ENCODE measurements at regions not wholly inside any gene's neighbourhood (a gene's known extent, or its start where the extent isn't known, plus 50 kb on each side); places are given as distances from the start of the nearest gene placed in this dataset.

- no peak for DNase-seq
Measured at GRCh38 chr13:85068231-85068630, 731.0 kb downstream of the SLITRK6 start.

- no peak for DNase-seq
Measured at GRCh38 chr13:85040215-85040614, 759.0 kb downstream of the SLITRK6 start.

DNA sequence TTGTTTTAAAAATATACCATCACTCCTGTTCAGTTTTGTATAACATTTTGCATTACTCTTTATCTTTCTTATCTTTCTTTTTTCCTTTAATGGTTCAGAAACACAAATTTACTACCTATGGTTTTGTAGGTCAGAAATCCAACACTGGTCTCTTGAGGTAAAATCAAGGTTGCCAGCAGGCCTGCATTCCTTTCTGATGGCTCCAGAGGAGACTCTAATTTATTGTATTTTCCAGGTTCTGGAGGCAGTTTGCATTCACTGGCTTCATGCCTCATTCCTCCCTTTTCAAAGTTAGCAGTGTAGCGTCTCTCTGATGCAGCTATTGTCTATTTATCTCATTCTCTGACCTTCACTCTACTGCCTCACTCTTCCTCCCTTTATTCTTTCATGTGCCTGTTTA, 767.4 kb downstream of the SLITRK6 start:
- DNase-seq = no peak

- DNase-seq = no peak
Measured at GRCh38 chr13:85028035-85028434, 771.2 kb downstream of the SLITRK6 start.

DNA sequence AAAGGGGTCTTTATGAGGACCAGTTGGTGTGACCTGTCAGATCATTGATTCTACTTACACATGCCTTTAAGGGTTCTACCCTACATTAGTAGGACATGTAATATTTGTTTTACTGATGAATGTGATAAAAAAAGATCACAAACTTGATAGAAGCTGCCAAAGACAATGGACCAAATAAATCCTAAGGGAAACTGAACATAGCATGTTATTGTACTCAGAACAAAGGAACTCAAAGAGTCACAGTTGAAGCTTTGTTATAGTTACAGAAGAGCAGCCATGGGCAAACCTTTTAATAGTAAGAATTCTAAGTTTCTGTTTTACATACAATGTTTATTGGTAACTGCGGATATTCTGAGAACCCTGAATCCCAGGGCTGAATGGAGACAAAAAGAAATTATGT, 780.1 kb downstream of the SLITRK6 start:
- DNase-seq = no peak

- DNase-seq = no peak
Measured at GRCh38 chr13:85013006-85013405, 786.2 kb downstream of the SLITRK6 start.

- no peak for DNase-seq
Measured at GRCh38 chr13:85009447-85009846, 789.8 kb downstream of the SLITRK6 start.

DNA sequence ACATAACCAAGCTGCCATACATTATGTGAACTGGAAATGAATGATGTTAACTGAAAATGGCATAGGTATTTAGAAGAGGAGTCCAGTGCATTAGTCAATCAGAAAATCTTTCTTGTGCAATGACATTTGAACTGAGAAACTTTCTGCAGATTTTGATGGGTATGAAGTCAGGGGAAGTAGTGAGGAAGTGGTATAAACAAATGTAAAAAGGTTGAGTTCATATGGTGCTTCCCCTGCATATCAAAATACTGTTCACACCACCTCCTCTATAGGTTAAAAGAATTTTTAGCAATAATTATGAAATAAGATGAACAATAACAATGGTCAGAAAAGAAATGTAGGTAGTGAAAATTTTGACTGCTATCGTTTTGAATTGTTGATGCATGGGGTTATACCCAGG, 800.0 kb downstream of the SLITRK6 start:
- DNase-seq = no peak

DNA sequence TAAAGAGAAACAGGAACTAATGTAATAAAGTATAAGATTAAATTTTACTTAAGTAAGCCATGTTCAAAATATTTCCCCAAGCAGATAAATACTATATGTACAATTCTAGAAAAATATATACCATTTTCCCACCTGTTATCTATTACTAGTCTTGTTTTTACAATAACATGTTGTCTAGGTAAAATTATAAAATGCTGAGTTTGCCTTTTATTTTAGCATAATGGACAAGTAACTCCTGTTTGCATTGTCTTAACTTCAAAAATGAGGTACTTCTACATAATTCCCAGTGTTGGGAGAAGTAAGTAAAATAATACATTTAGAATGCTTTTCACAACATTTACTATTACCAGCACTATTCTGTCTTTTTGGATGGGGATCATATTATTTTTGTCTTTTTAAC, 800.5 kb downstream of the SLITRK6 start:
- DNase-seq = no peak

- DNase-seq = no peak
Measured at GRCh38 chr13:84997858-84998257, 801.4 kb downstream of the SLITRK6 start.

GRCh38 chr13:84994582-84994981, 804.6 kb downstream of the SLITRK6 start:
- no peak for DNase-seq

DNA sequence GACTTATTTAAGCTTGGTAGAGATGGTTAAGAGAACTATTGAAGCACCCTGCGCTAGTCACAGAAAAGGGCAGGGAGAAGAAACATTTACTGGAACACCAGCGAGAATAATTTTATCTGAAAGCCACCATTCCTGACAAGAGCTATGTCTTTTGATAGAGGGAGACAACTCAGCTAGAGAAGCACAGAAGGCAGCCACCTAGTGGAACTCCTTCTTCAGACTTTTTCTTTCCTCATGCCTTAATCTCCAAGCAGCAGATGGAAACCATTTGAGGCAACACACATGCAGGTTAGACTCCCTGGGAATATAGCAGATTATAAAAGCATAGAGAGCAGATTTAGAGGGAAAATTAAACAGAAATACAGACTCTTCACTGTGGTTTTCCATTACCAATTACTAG, 813.4 kb downstream of the SLITRK6 start:
- DNase-seq = no peak

- DNase-seq = no peak
Measured at GRCh38 chr13:84983321-84983720, 815.9 kb downstream of the SLITRK6 start.

DNA sequence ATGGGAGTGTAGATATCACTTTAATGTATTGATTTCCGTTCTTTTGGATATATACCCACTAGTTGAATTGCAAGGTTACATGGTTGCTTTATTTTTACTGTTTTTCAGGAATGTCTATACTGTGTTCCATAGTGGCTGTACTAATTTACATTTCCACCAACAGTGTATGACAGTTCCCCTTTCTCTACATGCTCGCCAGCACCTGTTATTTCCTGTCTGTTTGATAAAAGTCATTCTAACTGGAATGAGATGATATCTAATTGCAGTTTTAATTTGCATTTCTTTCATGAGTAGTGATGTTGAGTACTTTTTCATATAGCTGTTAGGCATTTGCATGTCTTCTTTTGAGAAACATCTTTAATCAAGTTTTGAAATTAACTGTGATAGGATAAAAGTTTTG, 818.6 kb downstream of the SLITRK6 start:
- no peak for DNase-seq

DNA sequence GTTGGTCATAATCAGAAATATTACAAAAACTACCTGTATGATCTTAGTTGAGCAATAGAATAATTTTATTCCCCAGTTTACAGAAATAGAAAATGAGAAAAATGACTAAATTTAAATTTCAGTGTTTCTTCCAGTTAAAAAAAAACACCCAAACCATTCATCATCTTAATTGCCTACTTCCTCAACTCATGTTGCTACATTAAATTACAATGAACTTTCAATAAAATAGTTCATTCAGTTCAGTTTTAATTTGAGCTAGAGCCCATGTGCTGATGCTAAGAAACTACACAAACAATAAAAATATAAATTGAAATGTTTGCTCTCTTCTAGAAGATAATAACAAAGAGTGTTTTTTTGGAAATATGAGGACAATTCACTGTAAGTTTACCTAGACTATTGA, 820.4 kb downstream of the SLITRK6 start:
- DNase-seq = no peak

GRCh38 chr13:84973661-84974060, 825.6 kb downstream of the SLITRK6 start:
- DNase-seq = no peak

GRCh38 chr13:84972907-84973306, 826.3 kb downstream of the SLITRK6 start:
- DNase-seq = no peak

DNA sequence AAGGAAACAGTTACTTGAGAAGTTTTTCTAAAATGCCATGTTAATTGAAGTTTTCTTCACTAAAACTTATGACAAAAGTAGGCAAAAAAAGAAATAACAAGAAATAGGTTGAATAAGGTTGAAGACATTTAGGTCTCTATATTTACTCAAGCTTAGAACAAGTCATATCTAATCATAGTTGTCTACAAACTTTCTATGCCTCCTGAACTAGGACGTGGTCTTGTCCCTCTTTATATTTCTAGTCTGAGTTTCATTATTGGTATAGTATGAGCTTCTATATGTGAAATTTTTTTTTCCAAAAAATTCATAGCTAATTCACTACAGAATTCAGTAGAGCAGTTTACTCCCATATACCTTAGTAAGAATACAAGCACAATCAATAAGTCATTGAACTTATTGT, 836.4 kb downstream of the SLITRK6 start:
- no peak for DNase-seq

GRCh38 chr13:84962141-84962750, 837.0 kb downstream of the SLITRK6 start:
- no peak for DNase-seq

- DNase-seq = no peak
Measured at GRCh38 chr13:84961023-84961422, 838.2 kb downstream of the SLITRK6 start.

- DNase-seq = no peak
Measured at GRCh38 chr13:84959818-84960217, 839.4 kb downstream of the SLITRK6 start.

DNA sequence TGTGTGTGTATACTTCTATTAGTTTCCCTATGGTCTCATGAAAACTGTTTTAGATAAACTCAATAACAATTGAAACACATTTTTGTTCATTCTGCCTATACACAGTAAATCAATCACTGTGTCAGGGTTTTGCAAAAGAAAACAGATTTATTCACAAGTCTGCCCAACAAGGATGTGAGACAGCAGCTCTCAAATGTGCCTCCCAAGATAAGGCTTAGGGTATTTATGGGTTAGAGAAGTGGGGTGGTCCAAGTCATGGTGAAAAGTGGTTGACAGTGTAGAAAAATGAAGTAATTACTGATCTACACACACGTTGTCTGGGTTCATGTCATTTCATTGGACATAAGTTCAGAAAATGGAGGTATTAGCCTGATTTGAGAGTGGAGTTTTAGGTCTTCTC, 844.6 kb downstream of the SLITRK6 start:
- DNase-seq = no peak

GRCh38 chr13:84951128-84951527, 848.1 kb downstream of the SLITRK6 start:
- DNase-seq = no peak

DNA sequence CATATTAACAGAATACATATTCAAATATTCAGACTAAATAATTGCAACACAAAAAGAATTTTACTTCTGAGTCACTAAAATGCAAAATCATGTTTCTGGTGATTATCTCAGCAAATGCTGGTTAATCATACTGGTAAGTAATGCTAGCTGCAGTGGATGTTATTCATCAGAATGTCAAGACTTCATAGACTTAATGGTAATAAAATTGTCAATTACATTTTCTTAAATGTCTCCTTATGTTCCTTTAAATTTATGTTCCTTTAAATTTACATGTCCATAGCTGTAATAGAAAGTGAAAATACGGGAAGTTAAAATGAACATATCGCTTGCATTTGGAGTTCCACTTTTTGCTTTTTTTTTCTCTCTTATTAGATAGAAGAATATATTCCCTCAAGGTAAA, 853.0 kb downstream of the SLITRK6 start:
- DNase-seq = no peak

- no peak for DNase-seq
Measured at GRCh38 chr13:84940798-84941197, 858.4 kb downstream of the SLITRK6 start.

DNA sequence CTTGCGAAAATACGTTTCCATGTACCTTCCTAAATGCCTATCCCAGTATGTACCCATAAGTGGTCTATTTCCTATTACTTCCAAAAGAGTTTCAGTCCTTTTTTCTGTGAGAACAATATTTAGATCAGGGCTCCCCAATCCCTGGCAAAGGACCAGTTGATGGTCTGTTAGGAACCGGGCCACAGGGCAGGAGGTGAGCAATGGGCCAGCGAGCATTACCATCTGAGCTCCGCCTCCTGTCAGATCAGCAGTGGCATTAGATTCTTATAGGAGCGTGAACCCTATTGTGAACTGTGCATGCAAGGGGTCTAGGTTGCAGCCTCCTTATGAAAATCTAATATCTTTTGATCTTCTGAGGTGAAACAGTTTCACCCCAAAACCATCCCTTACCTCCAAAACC, 859.1 kb downstream of the SLITRK6 start:
- DNase-seq = no peak

Data from stimulated activated CD4-positive, alpha-beta T cell treated with anti-CD3 and anti-CD28 coated beads, Interleukin-15, amount 100 ng/mL, for 24 hours (primary cell).